HG02981 (cell line): ENCODE measurements at regions not wholly inside any gene's neighbourhood (a gene's known extent, or its start where the extent isn't known, plus 50 kb on each side); places are given as distances from the start of the nearest gene placed in this dataset.
"Not testable (repeated sequence)": the region's sequence is repeated elsewhere in the genome, so short reads cannot be mapped to it uniquely, and the experiment has no call there.

ENCODE experiments used
- ATAC-seq: cut with Tn5 transposase; IDR thresholded peaks from one replicate; pipeline ENCODE4 v1.9.1; 2021; ENCODE audit warnings: mild to moderate bottlenecking, moderate library complexity; ENCODE audit not compliant: unreplicated experiment

- no peak for ATAC-seq
These were observed 65.8 kb downstream of the SPIN4 start for GRCh38 chrX:63285375-63285774.

- no peak for ATAC-seq
These were observed 66.5 kb downstream of the SPIN4 start for GRCh38 chrX:63284659-63285058.

GRCh38 chrX:63283348-63283747, 67.8 kb downstream of the SPIN4 start:
- ATAC-seq, result no peak

- ATAC-seq, result no peak
These were observed 68.3 kb downstream of the SPIN4 start for GRCh38 chrX:63282828-63283227.

- ATAC-seq, result no peak
These were observed 69.1 kb downstream of the SPIN4 start for GRCh38 chrX:63282077-63282476.

- ATAC-seq, result no peak
These were observed 69.7 kb downstream of the SPIN4 start for GRCh38 chrX:63281465-63281864.

- not testable (repeated sequence) for ATAC-seq
These were observed 73.7 kb downstream of the SPIN4 start for GRCh38 chrX:63277394-63277793.

- no peak for ATAC-seq
These were observed 76.0 kb downstream of the SPIN4 start for GRCh38 chrX:63275127-63275526.

GRCh38 chrX:63270873-63271272, 80.3 kb downstream of the SPIN4 start:
- no peak for ATAC-seq

GRCh38 chrX:63258144-63258543, 93.0 kb downstream of the SPIN4 start:
- ATAC-seq, result no peak

- peak; percentile 100 for ATAC-seq
These were observed 100.8 kb downstream of the SPIN4 start for GRCh38 chrX:63250253-63250868.

GRCh38 chrX:63242689-63243088, 108.4 kb downstream of the SPIN4 start:
- ATAC-seq, result not testable (repeated sequence)

- not testable (repeated sequence) for ATAC-seq
These were observed 115.2 kb downstream of the SPIN4 start for GRCh38 chrX:63235963-63236362.

GRCh38 chrX:63233013-63233412, 118.1 kb downstream of the SPIN4 start:
- not testable (repeated sequence) for ATAC-seq

- ATAC-seq, result not testable (repeated sequence)
These were observed 132.9 kb downstream of the SPIN4 start for GRCh38 chrX:63218202-63218601.

GRCh38 chrX:63217549-63217948, 133.6 kb downstream of the SPIN4 start:
- ATAC-seq, result not testable (repeated sequence)

- ATAC-seq, result not testable (repeated sequence)
These were observed 141.5 kb downstream of the SPIN4 start for GRCh38 chrX:63209645-63210044.

- not testable (repeated sequence) for ATAC-seq
These were observed 142.0 kb downstream of the SPIN4 start for GRCh38 chrX:63209128-63209527.

- not testable (repeated sequence) for ATAC-seq
These were observed 146.7 kb downstream of the SPIN4 start for GRCh38 chrX:63204266-63205074.

GRCh38 chrX:63201987-63202386, 149.1 kb downstream of the SPIN4 start:
- ATAC-seq, result not testable (repeated sequence)

GRCh38 chrX:63198693-63199092, 152.4 kb downstream of the SPIN4 start:
- not testable (repeated sequence) for ATAC-seq

GRCh38 chrX:63192366-63193041, 158.6 kb downstream of the SPIN4 start:
- not testable (repeated sequence) for ATAC-seq
